Neural cell (in vitro differentiated cells): ENCODE measurements at regions not wholly inside any gene's neighbourhood (a gene's known extent, or its start where the extent isn't known, plus 50 kb on each side); places are given as distances from the start of the nearest gene placed in this dataset.

ENCODE experiments used
- H2AFZ ChIP-seq: fragments of 200-600, 300-800 bp; sonication (generic), shearing (Covaris generic); 2 replicates; pipeline ENCODE4 v1.6.0; 2014; ENCODE audit warnings: low read depth, mild to moderate bottlenecking, antibody characterized with exemption, low read length, moderate library complexity
- H3F3A ChIP-seq: fragments of 200-600 bp; shearing (Covaris generic); 2 replicates; pipeline ENCODE4 v1.6.1; 2016; ENCODE audit warnings: mild to moderate bottlenecking, moderate library complexity, mixed read lengths, antibody characterized with exemption, low read length; ENCODE audit not compliant: insufficient read depth, poor library complexity, severe bottlenecking
- H3K27ac ChIP-seq: fragments of 200-600, 300-800 bp; sonication (generic), shearing (Covaris generic); 2 replicates; pipeline ENCODE4 v1.5.1; 2014; ENCODE audit warnings: mild to moderate bottlenecking, low read length, moderate library complexity
- H3K27me3 ChIP-seq: fragments of 300-800, 200-600 bp; sonication (generic), shearing (Covaris generic); 2 replicates; pipeline ENCODE4 v1.6.0; 2014; ENCODE audit warnings: mild to moderate bottlenecking, low read depth, low read length, moderate library complexity; ENCODE audit not compliant: insufficient read depth
- H3K36me3 ChIP-seq: fragments of 300-800, 200-600 bp; sonication (generic), shearing (Covaris generic); 2 replicates; pipeline ENCODE4 v1.5.1; 2014; ENCODE audit warnings: mild to moderate bottlenecking, antibody characterized with exemption, low read length, moderate library complexity; ENCODE audit not compliant: insufficient read depth
- H3K4me2 ChIP-seq: fragments of 300-800, 200-600 bp; sonication (generic), shearing (Covaris generic); 2 replicates; pipeline ENCODE4 v1.6.0; 2014; ENCODE audit warnings: mild to moderate bottlenecking, low read length
- H3K4me3 ChIP-seq: fragments of 300-800, 200-600 bp; sonication (generic), shearing (Covaris generic); 2 replicates; pipeline ENCODE4 v1.5.1; 2014; ENCODE audit warnings: mild to moderate bottlenecking, low read length, moderate library complexity
- H3K79me2 ChIP-seq: fragments of 200-600 bp; shearing (Covaris generic); replicated peaks from 2 replicates; pipeline ENCODE4 v1.6.0; 2014; ENCODE audit warnings: mild to moderate bottlenecking, low read length, moderate library complexity; ENCODE audit not compliant: insufficient read depth
- H3K9ac ChIP-seq: fragments of 300-800, 200-600 bp; sonication (generic), shearing (Covaris generic); 2 replicates; pipeline ENCODE4 v1.6.1; 2016; ENCODE audit warnings: mild to moderate bottlenecking, low read length, mixed read lengths
- H3K9me2 ChIP-seq: fragments of 200-600 bp; shearing (Covaris generic); 2 replicates; pipeline ENCODE4 v1.6.1; 2016; ENCODE audit warnings: mild to moderate bottlenecking, low read length, mixed read lengths; ENCODE audit not compliant: insufficient read depth
- H3K9me3 ChIP-seq: fragments of 200-600, 300-800 bp; sonication (generic), shearing (Covaris generic); 2 replicates; pipeline ENCODE4 v1.6.1; 2016; ENCODE audit warnings: mild to moderate bottlenecking, mixed run types, low read length, moderate library complexity, mixed read lengths
- H4K20me1 ChIP-seq: fragments of 200-600 bp; shearing (Covaris generic); 2 replicates; pipeline ENCODE4 v1.6.1; 2016; ENCODE audit warnings: mild to moderate bottlenecking, mixed run types; ENCODE audit not compliant: insufficient read depth
- EP300 ChIP-seq: fragments of 450-650 bp; conservative IDR thresholded peaks from 2 replicates; pipeline ENCODE4 v1.6.1; 2014; ENCODE audit warnings: antibody characterized with exemption, mild to moderate bottlenecking, moderate library complexity; ENCODE audit not compliant: poor library complexity, severe bottlenecking
- EZH2 ChIP-seq: fragments of 200-600, 300-800 bp; shearing (Covaris generic), sonication (generic); IDR thresholded peaks from 2 replicates; pipeline ENCODE4 v1.6.1; 2014; ENCODE audit warnings: antibody characterized with exemption, low read length, borderline replicate concordance, mild to moderate bottlenecking; ENCODE audit not compliant: insufficient read depth, poor library complexity, severe bottlenecking
- MXI1 ChIP-seq: fragments of 450-650 bp; conservative IDR thresholded peaks from 2 replicates; pipeline ENCODE4 v1.6.1; 2014; ENCODE audit warnings: antibody characterized with exemption, mild to moderate bottlenecking; ENCODE audit not compliant: poor library complexity, severe bottlenecking
- POLR2AphosphoS5 ChIP-seq: IDR thresholded peaks from 2 replicates; pipeline ENCODE4 v1.6.1; 2012
- RAD21 ChIP-seq: fragments of 450-650 bp; conservative IDR thresholded peaks from 2 replicates; pipeline ENCODE4 v1.6.1; 2014; ENCODE audit warnings: antibody characterized with exemption, mild to moderate bottlenecking, moderate library complexity
- SMC3 ChIP-seq: fragments of 450-650 bp; conservative IDR thresholded peaks from 2 replicates; pipeline ENCODE4 v1.6.1; 2014; ENCODE audit warnings: antibody characterized with exemption, mild to moderate bottlenecking, moderate library complexity; ENCODE audit not compliant: poor library complexity
- TAF1 ChIP-seq: IDR thresholded peaks from 2 replicates; pipeline ENCODE4 v1.6.1; 2012; ENCODE audit warnings: low read depth
- TF ChIP-seq, protein P1 (sequence below): fragments of 450-650 bp; IDR thresholded peaks from 2 replicates; pipeline ENCODE4 v1.5.1; 2014; ENCODE audit warnings: antibody characterized with exemption, mild to moderate bottlenecking, moderate library complexity; ENCODE audit not compliant: poor library complexity, severe bottlenecking
- TF ChIP-seq, protein P2 (sequence below): IDR thresholded peaks from 2 replicates; pipeline ENCODE4 v1.6.1; 2012; ENCODE audit warnings: borderline replicate concordance

DNA sequence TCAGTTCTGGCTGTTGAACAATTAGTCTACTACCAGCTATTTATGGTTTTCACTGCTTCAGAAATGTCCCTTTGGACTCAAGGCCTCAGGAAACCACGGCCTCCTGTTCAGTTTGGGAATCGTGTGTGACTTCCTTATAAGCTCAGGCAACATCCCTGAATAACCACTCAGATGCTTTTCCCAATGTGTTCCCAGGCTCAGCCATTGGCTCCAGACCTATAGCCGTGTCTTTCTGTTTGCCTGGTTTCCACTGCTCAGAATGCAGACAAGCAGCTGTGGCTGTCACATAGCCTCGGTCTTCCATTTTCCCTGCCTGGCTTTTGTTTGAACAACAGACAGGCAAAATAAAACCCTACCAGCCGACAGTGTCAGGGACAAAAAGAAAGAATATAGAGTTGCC, 63.2 kb upstream of the ATP2B2 start:
- H3K36me3 ChIP-seq = no peaks in the 10 kb centered on the region
- H3F3A ChIP-seq = no peaks in the 10 kb centered on the region
- no peak overlapping the region for H3K9ac ChIP-seq
- TF ChIP-seq EZH2 (no peak), POLR2AphosphoS5 (no peak), EP300 (no peak), RAD21 (no peak), TAF1 (no peak), MXI1 (no peak), SMC3 (no peak)
- TF ChIP-seq, protein P1, sequence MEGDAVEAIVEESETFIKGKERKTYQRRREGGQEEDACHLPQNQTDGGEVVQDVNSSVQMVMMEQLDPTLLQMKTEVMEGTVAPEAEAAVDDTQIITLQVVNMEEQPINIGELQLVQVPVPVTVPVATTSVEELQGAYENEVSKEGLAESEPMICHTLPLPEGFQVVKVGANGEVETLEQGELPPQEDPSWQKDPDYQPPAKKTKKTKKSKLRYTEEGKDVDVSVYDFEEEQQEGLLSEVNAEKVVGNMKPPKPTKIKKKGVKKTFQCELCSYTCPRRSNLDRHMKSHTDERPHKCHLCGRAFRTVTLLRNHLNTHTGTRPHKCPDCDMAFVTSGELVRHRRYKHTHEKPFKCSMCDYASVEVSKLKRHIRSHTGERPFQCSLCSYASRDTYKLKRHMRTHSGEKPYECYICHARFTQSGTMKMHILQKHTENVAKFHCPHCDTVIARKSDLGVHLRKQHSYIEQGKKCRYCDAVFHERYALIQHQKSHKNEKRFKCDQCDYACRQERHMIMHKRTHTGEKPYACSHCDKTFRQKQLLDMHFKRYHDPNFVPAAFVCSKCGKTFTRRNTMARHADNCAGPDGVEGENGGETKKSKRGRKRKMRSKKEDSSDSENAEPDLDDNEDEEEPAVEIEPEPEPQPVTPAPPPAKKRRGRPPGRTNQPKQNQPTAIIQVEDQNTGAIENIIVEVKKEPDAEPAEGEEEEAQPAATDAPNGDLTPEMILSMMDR = no peak
- TF ChIP-seq, protein P2, sequence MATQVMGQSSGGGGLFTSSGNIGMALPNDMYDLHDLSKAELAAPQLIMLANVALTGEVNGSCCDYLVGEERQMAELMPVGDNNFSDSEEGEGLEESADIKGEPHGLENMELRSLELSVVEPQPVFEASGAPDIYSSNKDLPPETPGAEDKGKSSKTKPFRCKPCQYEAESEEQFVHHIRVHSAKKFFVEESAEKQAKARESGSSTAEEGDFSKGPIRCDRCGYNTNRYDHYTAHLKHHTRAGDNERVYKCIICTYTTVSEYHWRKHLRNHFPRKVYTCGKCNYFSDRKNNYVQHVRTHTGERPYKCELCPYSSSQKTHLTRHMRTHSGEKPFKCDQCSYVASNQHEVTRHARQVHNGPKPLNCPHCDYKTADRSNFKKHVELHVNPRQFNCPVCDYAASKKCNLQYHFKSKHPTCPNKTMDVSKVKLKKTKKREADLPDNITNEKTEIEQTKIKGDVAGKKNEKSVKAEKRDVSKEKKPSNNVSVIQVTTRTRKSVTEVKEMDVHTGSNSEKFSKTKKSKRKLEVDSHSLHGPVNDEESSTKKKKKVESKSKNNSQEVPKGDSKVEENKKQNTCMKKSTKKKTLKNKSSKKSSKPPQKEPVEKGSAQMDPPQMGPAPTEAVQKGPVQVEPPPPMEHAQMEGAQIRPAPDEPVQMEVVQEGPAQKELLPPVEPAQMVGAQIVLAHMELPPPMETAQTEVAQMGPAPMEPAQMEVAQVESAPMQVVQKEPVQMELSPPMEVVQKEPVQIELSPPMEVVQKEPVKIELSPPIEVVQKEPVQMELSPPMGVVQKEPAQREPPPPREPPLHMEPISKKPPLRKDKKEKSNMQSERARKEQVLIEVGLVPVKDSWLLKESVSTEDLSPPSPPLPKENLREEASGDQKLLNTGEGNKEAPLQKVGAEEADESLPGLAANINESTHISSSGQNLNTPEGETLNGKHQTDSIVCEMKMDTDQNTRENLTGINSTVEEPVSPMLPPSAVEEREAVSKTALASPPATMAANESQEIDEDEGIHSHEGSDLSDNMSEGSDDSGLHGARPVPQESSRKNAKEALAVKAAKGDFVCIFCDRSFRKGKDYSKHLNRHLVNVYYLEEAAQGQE = no peak
- no peaks in the 10 kb centered on the region for H3K79me2 ChIP-seq
- H3K4me3 ChIP-seq = no peak overlapping the region
- no peaks in the 10 kb centered on the region for H4K20me1 ChIP-seq
- no peak overlapping the region for H2AFZ ChIP-seq
- H3K9me2 ChIP-seq = no peaks in the 10 kb centered on the region
- H3K27me3 ChIP-seq = no peaks in the 10 kb centered on the region
- no peak overlapping the region for H3K4me2 ChIP-seq
- no peaks in the 10 kb centered on the region for H3K9me3 ChIP-seq
- no peak overlapping the region for H3K27ac ChIP-seq

DNA sequence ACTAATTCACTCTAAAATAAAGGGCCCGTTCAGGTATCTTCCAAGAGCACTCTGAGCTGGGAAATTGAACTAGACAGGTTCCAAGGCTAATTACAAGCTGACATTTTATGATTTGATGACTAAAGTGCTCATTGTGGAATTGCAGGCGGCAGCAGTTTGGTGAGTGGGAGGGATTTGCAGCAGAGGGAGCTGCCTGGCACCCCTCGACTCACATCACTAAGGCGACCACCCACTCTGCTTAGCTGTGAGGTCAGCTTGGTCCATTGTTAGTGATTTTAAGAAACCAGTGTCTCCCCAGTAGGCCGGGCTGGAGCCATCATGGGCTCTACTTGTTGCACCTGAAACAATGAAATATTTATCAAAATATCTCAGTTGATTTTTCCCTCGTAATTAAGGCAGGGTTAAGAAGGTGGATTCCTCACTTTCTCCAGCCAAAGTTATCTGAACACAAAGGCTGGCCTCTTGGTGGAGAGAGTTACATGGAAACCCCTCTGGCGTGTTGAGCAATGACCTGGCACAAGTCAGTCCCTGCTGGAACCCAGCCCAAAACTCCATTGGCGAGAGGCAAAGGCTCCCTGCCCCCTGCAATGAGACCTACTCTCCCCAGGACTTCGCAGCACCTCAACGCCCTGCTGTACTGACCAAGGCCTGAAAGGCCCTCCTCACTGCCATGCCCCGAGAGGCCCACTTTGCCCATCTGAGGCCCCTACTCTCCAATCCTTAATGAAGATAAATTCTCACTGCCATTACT, 65.0 kb upstream of the ATP2B2 start:
- H2AFZ ChIP-seq = no peak overlapping the region
- H3K9me2 ChIP-seq = no peaks in the 10 kb centered on the region
- no peak overlapping the region for H3K4me2 ChIP-seq
- no peaks in the 10 kb centered on the region for H3K9me3 ChIP-seq
- H3F3A ChIP-seq = no peaks in the 10 kb centered on the region
- H3K36me3 ChIP-seq = no peaks in the 10 kb centered on the region
- H3K9ac ChIP-seq = no peak overlapping the region
- no peak overlapping the region for H3K4me3 ChIP-seq
- H3K27ac ChIP-seq = no peak overlapping the region
- no peaks in the 10 kb centered on the region for H3K79me2 ChIP-seq
- no peaks in the 10 kb centered on the region for H3K27me3 ChIP-seq
- no peaks in the 10 kb centered on the region for H4K20me1 ChIP-seq
- no peak for TF ChIP-seq RAD21
- TF ChIP-seq MXI1 = no peak
- TF ChIP-seq TAF1 = no peak
- TF ChIP-seq, protein P2 = no peak
- TF ChIP-seq, protein P1 = no peak
- TF ChIP-seq SMC3 = no peak
